ENCODE measurements at regions not wholly inside any gene's neighbourhood (a gene's known extent, or its start where the extent isn't known, plus 50 kb on each side); places are given as distances from the start of the nearest gene placed in this dataset.

- TF ChIP-seq CTCF (IDR thresholded peaks at IDR 0.05; ENCODE audit: insufficient read depth, missing control alignments) = no peak
- FAIRE-seq = no peak
- no peak for DNase-seq (ENCODE audit: insufficient read length, low spot score)
Observed at GRCh38 chr7:46201961-46202360, 280.9 kb upstream of the IGFBP3 start.

GRCh38 chr7:46198701-46199100, 277.6 kb upstream of the IGFBP3 start:
- no peak for DNase-seq (ENCODE audit: insufficient read length, low spot score)
- TF ChIP-seq CTCF (IDR thresholded peaks at IDR 0.05; ENCODE audit: insufficient read depth, missing control alignments) = no peak
- FAIRE-seq = no peak

- no peak for TF ChIP-seq CTCF (IDR thresholded peaks at IDR 0.05; ENCODE audit: insufficient read depth, missing control alignments)
- FAIRE-seq = no peak
- DNase-seq (ENCODE audit: insufficient read length, low spot score) = no peak
Observed at GRCh38 chr7:46197785-46198540, 276.9 kb upstream of the IGFBP3 start.

- DNase-seq (ENCODE audit: insufficient read length, low spot score) (no peak), FAIRE-seq (no peak)
- TF ChIP-seq CTCF (IDR thresholded peaks at IDR 0.05; ENCODE audit: insufficient read depth, missing control alignments) = no peak
Observed at GRCh38 chr7:46195934-46196333, 274.9 kb upstream of the IGFBP3 start.

- no peak for DNase-seq (ENCODE audit: insufficient read length, low spot score)
- no peak for TF ChIP-seq CTCF (IDR thresholded peaks at IDR 0.05; ENCODE audit: insufficient read depth, missing control alignments)
- no peak for FAIRE-seq
Observed at GRCh38 chr7:46192271-46192670, 271.2 kb upstream of the IGFBP3 start.

DNA sequence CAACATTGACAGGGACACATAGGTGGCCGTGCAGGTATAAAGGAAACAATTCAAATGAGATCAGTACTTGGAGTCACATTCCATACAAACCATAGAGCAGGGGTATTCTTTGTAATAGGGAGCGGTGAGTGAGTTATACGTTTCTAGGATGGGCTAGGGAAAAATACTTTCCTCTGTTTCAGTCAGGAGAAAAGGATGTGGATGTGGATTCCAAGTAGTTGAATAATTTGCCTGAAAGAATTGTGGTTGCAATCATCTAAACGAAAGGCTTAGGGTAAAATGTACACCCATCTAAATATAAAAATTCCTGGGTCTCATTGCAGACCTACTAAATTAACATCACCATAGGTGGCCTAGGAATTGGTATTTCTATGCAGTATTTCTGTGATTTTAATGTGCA, 270.7 kb upstream of the IGFBP3 start:
- no peak for FAIRE-seq
- no peak for DNase-seq (ENCODE audit: insufficient read length, low spot score)
- no peak for TF ChIP-seq CTCF (IDR thresholded peaks at IDR 0.05; ENCODE audit: insufficient read depth, missing control alignments)

DNA sequence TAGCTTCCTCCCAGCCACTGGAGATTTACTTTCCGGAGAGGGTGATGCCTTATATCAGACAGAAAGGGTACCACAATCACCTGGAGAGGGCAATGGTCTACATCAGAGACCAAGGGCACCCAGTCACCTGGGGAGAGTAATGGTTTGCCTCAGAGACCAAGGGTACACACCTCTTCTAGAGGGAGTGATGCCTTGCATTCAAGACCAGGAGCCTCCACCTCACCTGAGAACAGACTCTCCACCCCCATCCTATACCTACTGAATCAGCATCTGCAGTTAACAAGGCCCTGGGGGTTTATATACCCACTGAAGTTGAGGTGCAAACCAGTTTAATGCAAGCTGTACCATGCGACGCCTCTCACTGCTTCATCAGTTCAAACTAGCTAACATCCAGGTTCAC, 270.2 kb upstream of the IGFBP3 start:
- no peak for TF ChIP-seq CTCF (IDR thresholded peaks at IDR 0.05; ENCODE audit: insufficient read depth, missing control alignments)
- DNase-seq (ENCODE audit: insufficient read length, low spot score) (no peak), FAIRE-seq (no peak)
